Small intestine (tissue), 7 donors: ENCODE measurements at regions not wholly inside any gene's neighbourhood (a gene's known extent, or its start where the extent isn't known, plus 50 kb on each side); places are given as distances from the start of the nearest gene placed in this dataset.

ENCODE experiments used
- DNase-seq, 2 donors: peaks; one replicate each; pipeline versions ENCODE4 v3.0.0 to v3.0.0-alpha.2; 2013
- FAIRE-seq: peaks from 2 replicates; lab custom pipeline; 2012; peaks lifted over from hg19 to GRCh38; lab: Jason Lieb, UNC
- H3K27ac ChIP-seq, 3 donors: one replicate each; pipeline ENCODE4 v1.5.1; 2013; ENCODE audit warnings: low read length in 2 of 3, mild to moderate bottlenecking in 2 of 3, control low read depth in 1 of 3, inconsistent platforms in 1 of 3, low read depth in 1 of 3, moderate library complexity in 1 of 3
- H3K27me3 ChIP-seq, 3 donors: one replicate each; pipeline ENCODE4 v1.6.1; 2013; ENCODE audit warnings: low read length in 3 of 3, inconsistent platforms in 1 of 3; ENCODE audit not compliant: control insufficient read depth in 3 of 3, insufficient read depth in 3 of 3
- H3K36me3 ChIP-seq, 3 donors: one replicate each; pipeline ENCODE4 v1.6.1; 2013; ENCODE audit warnings: low read length in 3 of 3, inconsistent platforms in 1 of 3, low read depth in 1 of 3, mild to moderate bottlenecking in 1 of 3, moderate library complexity in 1 of 3; ENCODE audit not compliant: control insufficient read depth in 3 of 3, insufficient read depth in 2 of 3
- H3K4me1 ChIP-seq, 3 donors: one replicate each; pipeline ENCODE4 v1.6.1; 2013; ENCODE audit warnings: low read length in 2 of 3, inconsistent platforms in 1 of 3, low read depth in 1 of 3, mild to moderate bottlenecking in 1 of 3, moderate library complexity in 1 of 3; ENCODE audit not compliant: control insufficient read depth in 3 of 3, insufficient read depth in 2 of 3
- H3K4me3 ChIP-seq, 3 donors: one replicate each; pipeline ENCODE4 v1.5.1; 2013; ENCODE audit warnings: low read length in 3 of 3, control low read depth in 1 of 3, inconsistent platforms in 1 of 3, low read depth in 1 of 3, mild to moderate bottlenecking in 1 of 3, moderate library complexity in 1 of 3
- H3K9me3 ChIP-seq, 2 donors: one replicate each; pipeline ENCODE4 v1.6.1; 2013; ENCODE audit warnings: low read depth in 1 of 2, low read length in 1 of 2; ENCODE audit not compliant: control insufficient read depth in 2 of 2, insufficient read depth in 1 of 2
- WGBS, 3 donors: extraction: QIAGEN DNeasy Blood & Tissue Kit; methylation state at CpG; one replicate each; pipeline ENCODE4 v1.1.7; 2013; 5-methylcytosine and 5-hydroxymethylcytosine counted together
- donor health status: healthy with polysubstance abuse.
- donor health status: control.
- donor health status: control.
- donor health status: Bipolar disorder and iron deficiency.
- donor health status: healthy.

GRCh38 chr2:151106805-151107506 is 154.7 kb downstream of the RBM43 start:
- Histone ChIP-seq H3K4me1 (no peaks in the 10 kb centered on the region), H3K27ac (no peak overlapping the region), H3K9me3 (peaks cover 0 to 5% of the 10 kb centered on the region in 2 donors), H3K4me3 (no peak overlapping the region), H3K36me3 (no peaks in the 10 kb centered on the region), H3K27me3 (no peaks in the 10 kb centered on the region)
- no peak for DNase-seq
- FAIRE-seq = no peak
- 50 to 76% (median 61%) methylated on average over 3 of the region's 3 CpGs for WGBS, 3 donors

GRCh38 chr2:151103551-151103950 is 158.1 kb downstream of the RBM43 start:
- Histone ChIP-seq H3K27me3 (no peaks in the 10 kb centered on the region), H3K4me3 (no peak overlapping the region), H3K9me3 (peaks cover 0 to 5% of the 10 kb centered on the region in 2 donors), H3K4me1 (no peaks in the 10 kb centered on the region), H3K27ac (no peak overlapping the region), H3K36me3 (no peaks in the 10 kb centered on the region)
- 63 to 82% (median 72%) methylated on average over 4 of the region's 4 CpGs for WGBS, 3 donors
- FAIRE-seq (no peak), DNase-seq (no peak)

GRCh38 chr2:151102226-151102625 is 159.4 kb downstream of the RBM43 start:
- no peaks in the 10 kb centered on the region for H3K36me3 ChIP-seq
- 62 to 81% (median 77%) methylated on average over 2 of the region's 2 CpGs for WGBS, 3 donors
- no peaks in the 10 kb centered on the region for H3K27me3 ChIP-seq
- no peaks in the 10 kb centered on the region for H3K4me1 ChIP-seq
- FAIRE-seq (no peak), DNase-seq (no peak)
- no peak overlapping the region for H3K4me3 ChIP-seq
- H3K27ac ChIP-seq = no peak overlapping the region
- peaks cover 0 to 5% of the 10 kb centered on the region in 2 donors for H3K9me3 ChIP-seq

- DNase-seq (no peak), FAIRE-seq (no peak)
- no peak overlapping the region for H3K4me3 ChIP-seq
- H3K27me3 ChIP-seq = no peaks in the 10 kb centered on the region
- H3K9me3 ChIP-seq = no peaks in the 10 kb centered on the region
- no peaks in the 10 kb centered on the region for H3K36me3 ChIP-seq
- H3K27ac ChIP-seq = no peak overlapping the region
- H3K4me1 ChIP-seq = no peaks in the 10 kb centered on the region
These were observed 162.8 kb downstream of the RBM43 start for GRCh38 chr2:151098841-151099240.

- Histone ChIP-seq H3K27ac (no peak overlapping the region), H3K4me3 (no peak overlapping the region), H3K27me3 (no peaks in the 10 kb centered on the region), H3K36me3 (no peaks in the 10 kb centered on the region), H3K9me3 (no peaks in the 10 kb centered on the region), H3K4me1 (no peaks in the 10 kb centered on the region)
- WGBS, 3 donors = 69 to 80% (median 74%) methylated on average over 4 of the region's 4 CpGs
- no peak for FAIRE-seq
- DNase-seq = no peak
These were observed 163.8 kb downstream of the RBM43 start for GRCh38 chr2:151097895-151098294.

GRCh38 chr2:151097128-151097527 is 164.5 kb downstream of the RBM43 start:
- Histone ChIP-seq H3K27me3 (no peaks in the 10 kb centered on the region), H3K36me3 (no peaks in the 10 kb centered on the region), H3K4me3 (no peak overlapping the region), H3K4me1 (no peaks in the 10 kb centered on the region), H3K27ac (no peak overlapping the region), H3K9me3 (no peaks in the 10 kb centered on the region)
- DNase-seq (no peak), FAIRE-seq (no peak)

- Histone ChIP-seq H3K4me3 (no peak overlapping the region), H3K9me3 (no peaks in the 10 kb centered on the region), H3K4me1 (no peaks in the 10 kb centered on the region), H3K27ac (no peak overlapping the region), H3K27me3 (no peaks in the 10 kb centered on the region), H3K36me3 (no peaks in the 10 kb centered on the region)
- FAIRE-seq (no peak), DNase-seq (no peak)
- WGBS, 3 donors = 77 to 84% (median 81%) methylated on average over 3 of the region's 3 CpGs
These were observed 165.4 kb downstream of the RBM43 start for GRCh38 chr2:151096235-151096634.

GRCh38 chr2:151095463-151095862 is 166.2 kb downstream of the RBM43 start:
- WGBS, 3 donors = 48 to 76% (median 62%) methylated on average over 3 of the region's 3 CpGs
- DNase-seq (no peak), FAIRE-seq (no peak)
- no peak overlapping the region for H3K27ac ChIP-seq
- no peak overlapping the region for H3K4me3 ChIP-seq
- no peaks in the 10 kb centered on the region for H3K27me3 ChIP-seq
- H3K4me1 ChIP-seq = no peaks in the 10 kb centered on the region
- H3K36me3 ChIP-seq = no peaks in the 10 kb centered on the region
- no peaks in the 10 kb centered on the region for H3K9me3 ChIP-seq

- Histone ChIP-seq H3K4me3 (no peak overlapping the region), H3K27me3 (no peaks in the 10 kb centered on the region), H3K4me1 (no peaks in the 10 kb centered on the region), H3K27ac (no peak overlapping the region), H3K9me3 (no peaks in the 10 kb centered on the region), H3K36me3 (no peaks in the 10 kb centered on the region)
- DNase-seq (no peak), FAIRE-seq (no peak)
- WGBS, 3 donors = 61 to 75% (median 68%) methylated on average over 3 of the region's 3 CpGs
These were observed 170.1 kb downstream of the RBM43 start for GRCh38 chr2:151091583-151091982.
